ENCODE measurements at regions not wholly inside any gene's neighbourhood (a gene's known extent, or its start where the extent isn't known, plus 50 kb on each side); places are given as distances from the start of the nearest gene placed in this dataset.

GRCh38 chr22:34334893-34335292 lies 414.6 kb upstream of the LARGE1 start:
- TF ChIP-seq CTCF (IDR thresholded peaks at IDR 0.05): no peak
- no peak for TF ChIP-seq EZH2 (IDR thresholded peaks at IDR 0.05; ENCODE audit: borderline replicate concordance, insufficient read depth, low read depth, low read length, poor library complexity, severe bottlenecking)

Measured in B cell (primary cell).